ENCODE measurements at regions not wholly inside any gene's neighbourhood (a gene's known extent, or its start where the extent isn't known, plus 50 kb on each side); places are given as distances from the start of the nearest gene placed in this dataset.

DNA sequence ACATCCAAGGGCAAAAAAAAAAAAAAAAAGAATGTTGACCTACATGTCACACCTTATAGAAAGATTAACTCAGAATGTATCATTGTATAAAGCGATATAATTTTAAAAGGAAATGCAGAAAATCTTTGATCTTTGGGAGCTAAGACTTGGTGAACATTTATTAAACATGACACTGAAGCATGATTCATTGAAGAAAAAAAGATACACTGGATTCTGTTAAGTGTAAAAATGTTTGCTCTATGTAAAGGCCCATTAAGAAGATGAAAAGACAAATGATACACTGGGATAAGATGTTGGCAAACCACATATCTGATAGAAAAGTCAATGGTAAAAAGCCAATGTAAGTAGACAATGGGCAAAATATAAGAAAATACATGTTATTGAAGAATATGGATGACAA is 1131.0 kb downstream of the AACS start:
- no peak for DNase-seq (ENCODE audit: low read depth, low spot score)
- H3K27me3 ChIP-seq (ENCODE audit: control insufficient read depth, insufficient read depth, low read length) = no peaks in the 10 kb centered on the region
- CTCF ChIA-PET = no interaction called here

DNA sequence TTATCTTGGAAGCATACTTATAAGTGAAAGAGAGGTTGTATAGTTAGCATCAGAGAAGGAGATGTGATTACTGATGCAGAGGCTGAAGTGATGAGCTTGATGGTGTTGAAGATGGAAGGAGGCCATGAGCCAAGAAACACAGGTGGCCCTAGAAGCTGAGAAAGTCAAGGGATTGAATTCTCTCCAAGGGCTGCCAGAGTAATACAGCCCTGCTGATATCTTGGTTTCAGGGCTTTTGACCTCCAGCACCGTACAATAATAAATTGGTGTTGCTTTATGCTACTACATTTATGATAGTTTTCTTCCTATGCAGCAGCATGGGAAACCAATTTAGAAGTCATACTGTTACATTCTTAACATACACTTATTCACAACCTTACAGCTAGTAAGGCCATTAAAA is 1133.3 kb downstream of the AACS start:
- no peak overlapping the region for H3K4me3 ChIP-seq (ENCODE audit: low read depth, low read length)
- ChIA-PET POLR2A (no interaction called here), CTCF (no interaction called here)
- TF ChIP-seq, protein P1, sequence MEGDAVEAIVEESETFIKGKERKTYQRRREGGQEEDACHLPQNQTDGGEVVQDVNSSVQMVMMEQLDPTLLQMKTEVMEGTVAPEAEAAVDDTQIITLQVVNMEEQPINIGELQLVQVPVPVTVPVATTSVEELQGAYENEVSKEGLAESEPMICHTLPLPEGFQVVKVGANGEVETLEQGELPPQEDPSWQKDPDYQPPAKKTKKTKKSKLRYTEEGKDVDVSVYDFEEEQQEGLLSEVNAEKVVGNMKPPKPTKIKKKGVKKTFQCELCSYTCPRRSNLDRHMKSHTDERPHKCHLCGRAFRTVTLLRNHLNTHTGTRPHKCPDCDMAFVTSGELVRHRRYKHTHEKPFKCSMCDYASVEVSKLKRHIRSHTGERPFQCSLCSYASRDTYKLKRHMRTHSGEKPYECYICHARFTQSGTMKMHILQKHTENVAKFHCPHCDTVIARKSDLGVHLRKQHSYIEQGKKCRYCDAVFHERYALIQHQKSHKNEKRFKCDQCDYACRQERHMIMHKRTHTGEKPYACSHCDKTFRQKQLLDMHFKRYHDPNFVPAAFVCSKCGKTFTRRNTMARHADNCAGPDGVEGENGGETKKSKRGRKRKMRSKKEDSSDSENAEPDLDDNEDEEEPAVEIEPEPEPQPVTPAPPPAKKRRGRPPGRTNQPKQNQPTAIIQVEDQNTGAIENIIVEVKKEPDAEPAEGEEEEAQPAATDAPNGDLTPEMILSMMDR (IDR thresholded peaks at IDR 0.05; ENCODE audit: low read depth, low read length) = no peak
- H3K27ac ChIP-seq (ENCODE audit: low read depth, low read length) = no peak overlapping the region
- DNase-seq (ENCODE audit: low read depth, low spot score) = no peak
- peaks cover 24% of the 10 kb centered on the region for H3K9me3 ChIP-seq (ENCODE audit: control insufficient read depth, insufficient read depth, low read length)
- no peaks in the 10 kb centered on the region for H3K27me3 ChIP-seq (ENCODE audit: control insufficient read depth, insufficient read depth, low read length)

More for the DNA sequence above, 1131.0 kb downstream of the AACS start:
- Histone ChIP-seq H3K27ac (ENCODE audit: low read depth, low read length) (no peak overlapping the region), H3K4me3 (ENCODE audit: low read depth, low read length) (no peak overlapping the region), H3K9me3 (ENCODE audit: control insufficient read depth, insufficient read depth, low read length) (peaks cover 33% of the 10 kb centered on the region)
- POLR2A ChIA-PET = no interaction called here
- TF ChIP-seq, protein P1 (IDR thresholded peaks at IDR 0.05; ENCODE audit: low read depth, low read length) = no peak

DNA sequence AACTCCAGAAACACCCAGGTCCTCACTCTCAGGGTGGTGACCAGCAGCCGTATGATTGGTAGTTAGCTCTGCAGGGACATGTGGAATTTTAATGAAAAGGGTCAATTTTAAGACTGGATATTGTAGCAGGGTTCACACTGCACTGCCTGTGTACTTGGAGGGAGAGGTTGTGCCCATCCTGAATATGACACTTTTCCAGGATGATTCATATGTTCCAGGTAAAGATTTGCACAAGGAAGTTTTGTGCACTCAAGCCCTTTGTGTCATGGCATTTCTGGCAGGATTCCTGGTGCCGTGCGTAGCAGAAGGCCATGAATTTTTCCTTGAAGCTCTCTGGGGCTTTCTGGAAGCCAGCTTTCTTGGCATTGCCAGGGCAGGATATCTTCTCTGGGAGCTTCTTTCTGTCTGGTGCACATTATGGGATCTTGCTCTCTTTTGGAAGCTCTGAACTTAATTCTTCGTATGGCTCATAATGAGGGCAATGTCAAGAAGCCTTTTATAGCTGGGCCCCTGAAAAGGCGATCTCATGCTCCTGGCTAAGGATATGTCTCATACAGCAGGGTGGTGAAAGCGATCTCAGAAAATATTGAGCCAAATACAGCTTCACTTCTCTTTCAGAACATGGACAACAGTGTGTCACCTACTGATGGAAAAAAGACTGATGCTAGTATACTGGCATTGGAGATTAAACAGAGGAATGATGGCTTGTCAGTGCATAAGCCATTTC is 1133.9 kb downstream of the AACS start:
- ChIA-PET POLR2A (no interaction called here), CTCF (no interaction called here)
- Histone ChIP-seq H3K9me3 (ENCODE audit: control insufficient read depth, insufficient read depth, low read length) (peaks cover 23% of the 10 kb centered on the region), H3K4me3 (ENCODE audit: low read depth, low read length) (no peak overlapping the region), H3K27me3 (ENCODE audit: control insufficient read depth, insufficient read depth, low read length) (no peaks in the 10 kb centered on the region), H3K27ac (ENCODE audit: low read depth, low read length) (no peak overlapping the region)
- DNase-seq (ENCODE audit: low read depth, low spot score) = no peak
- TF ChIP-seq, protein P1 (IDR thresholded peaks at IDR 0.05; ENCODE audit: low read depth, low read length) = no peak

DNA sequence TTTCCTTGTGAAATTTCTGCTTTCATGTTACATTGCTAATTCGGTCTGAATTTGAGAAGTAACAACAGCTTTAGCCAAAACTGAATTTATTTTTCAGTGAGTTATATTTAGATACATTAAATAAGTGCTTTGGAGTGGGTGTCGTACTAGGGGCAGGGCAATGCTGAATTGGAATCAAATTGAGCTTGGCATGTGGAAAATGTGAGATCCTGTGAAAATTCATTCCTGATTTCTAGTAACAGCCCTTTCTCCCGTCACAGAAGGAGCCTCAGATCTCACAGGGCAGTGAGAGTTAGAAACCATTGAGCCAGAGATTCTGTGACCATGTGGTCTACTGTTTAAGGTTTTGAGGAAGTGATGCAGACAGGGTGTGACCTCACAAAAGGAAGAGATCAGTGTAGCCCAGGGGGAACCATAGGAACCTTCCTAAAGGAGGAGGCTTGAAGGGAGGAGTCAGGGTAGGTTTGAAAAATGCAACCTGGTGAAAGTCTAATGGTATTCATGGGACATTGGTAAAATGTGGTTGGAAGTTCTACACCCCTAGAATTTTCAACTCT is 1136.8 kb downstream of the AACS start:
- DNase-seq (ENCODE audit: low read depth, low spot score) = no peak
- Histone ChIP-seq H3K4me3 (ENCODE audit: low read depth, low read length) (no peak overlapping the region), H3K27me3 (ENCODE audit: control insufficient read depth, insufficient read depth, low read length) (no peaks in the 10 kb centered on the region), H3K27ac (ENCODE audit: low read depth, low read length) (no peak overlapping the region), H3K9me3 (ENCODE audit: control insufficient read depth, insufficient read depth, low read length) (peaks cover 30% of the 10 kb centered on the region)
- CTCF ChIA-PET = no interaction called here
- TF ChIP-seq, protein P1 (IDR thresholded peaks at IDR 0.05; ENCODE audit: low read depth, low read length) = no peak
- POLR2A ChIA-PET = no interaction called here

DNA sequence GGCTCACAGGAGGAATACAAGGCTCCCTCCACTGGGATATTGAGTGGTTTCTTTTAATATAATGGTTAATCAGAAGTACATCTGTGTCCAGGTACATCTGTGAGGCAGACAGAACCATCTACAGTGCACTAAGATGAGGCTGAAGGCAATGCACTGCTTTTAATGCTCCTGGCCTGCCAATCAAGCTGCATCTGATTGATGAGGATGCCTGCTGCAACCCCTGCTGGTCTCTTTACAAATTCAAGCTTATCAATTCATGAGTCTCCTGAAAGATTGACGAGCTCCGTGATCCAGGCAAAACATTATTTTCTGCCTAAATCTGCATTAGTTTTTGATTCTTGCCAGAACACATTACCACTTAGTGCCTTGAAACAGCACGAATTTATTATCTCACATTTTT is 1139.1 kb downstream of the AACS start:
- POLR2A ChIA-PET = no interaction called here
- TF ChIP-seq, protein P1 (IDR thresholded peaks at IDR 0.05; ENCODE audit: low read depth, low read length) = no peak
- no peak for DNase-seq (ENCODE audit: low read depth, low spot score)
- H3K9me3 ChIP-seq (ENCODE audit: control insufficient read depth, insufficient read depth, low read length) = peaks cover 24% of the 10 kb centered on the region
- no peak overlapping the region for H3K4me3 ChIP-seq (ENCODE audit: low read depth, low read length)
- CTCF ChIA-PET = no interaction called here
- no peaks in the 10 kb centered on the region for H3K27me3 ChIP-seq (ENCODE audit: control insufficient read depth, insufficient read depth, low read length)
- no peak overlapping the region for H3K27ac ChIP-seq (ENCODE audit: low read depth, low read length)
